ENCODE measurements at regions not wholly inside any gene's neighbourhood (a gene's known extent, or its start where the extent isn't known, plus 50 kb on each side); places are given as distances from the start of the nearest gene placed in this dataset.

DNA sequence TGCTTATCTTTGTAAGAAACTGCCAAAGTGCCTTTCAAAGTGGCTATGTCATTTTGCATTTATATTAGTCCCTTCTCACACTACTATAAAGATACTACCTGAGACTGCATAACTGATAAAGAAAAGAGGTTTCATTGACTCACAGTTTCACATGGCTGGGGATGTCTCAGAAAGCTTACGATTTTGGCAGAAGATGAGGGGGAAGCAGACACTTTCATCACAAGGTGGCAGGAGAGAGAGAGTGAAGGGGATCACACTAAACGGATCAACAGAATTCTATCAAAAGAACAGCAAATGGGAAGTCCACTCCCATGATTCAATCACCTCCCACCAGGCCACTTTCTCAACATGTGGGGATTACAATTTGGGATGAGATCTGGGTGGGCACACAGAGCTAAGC, 1352.0 kb upstream of the B3GALT2 start:
- WGBS (ENCODE audit: insufficient coverage, low coverage, missing lambda C conversion rate): 3% methylated on average over 2 of the region's 2 CpGs
- no peaks in the 10 kb centered on the region for H3K27me3 ChIP-seq (ENCODE audit: control insufficient read depth in 2 of 2, insufficient read depth in 2 of 2, low read length in 2 of 2)
- no peak overlapping the region for H3K4me3 ChIP-seq
- H3K79me2 ChIP-seq (ENCODE audit: control insufficient read depth, insufficient read depth, low read length): no peaks in the 10 kb centered on the region
- H3K4me1 ChIP-seq (replicated peaks in 1 of 2; ENCODE audit: control insufficient read depth in 2 of 2, insufficient read depth in 2 of 2, low read length in 2 of 2): no peaks in the 10 kb centered on the region
- H3K9me1 ChIP-seq (ENCODE audit: control insufficient read depth, insufficient read depth, low read length): no peaks in the 10 kb centered on the region
- TF ChIP-seq RAD21 (CRISPR knock-in tag; conservative IDR thresholded peaks at IDR 0.05 in 1 of 2, IDR thresholded peaks at IDR 0.05 in 1 of 2) (peak in 1 of 2 experiments; percentile 34; a peak in 2 of 4 replicates), ESRRB (CRISPR knock-in tag; IDR thresholded peaks at IDR 0.05; ENCODE audit: borderline replicate concordance) (no peak), FOXP1 (CRISPR knock-in tag; IDR thresholded peaks at IDR 0.05) (no peak), HDAC2 (IDR thresholded peaks at IDR 0.05) (no peak), ATF7 (IDR thresholded peaks at IDR 0.05) (no peak), ZNF146 (CRISPR knock-in tag; IDR thresholded peaks at IDR 0.05; ENCODE audit: unreplicated experiment) (no peak)
- TF ChIP-seq, protein P1, sequence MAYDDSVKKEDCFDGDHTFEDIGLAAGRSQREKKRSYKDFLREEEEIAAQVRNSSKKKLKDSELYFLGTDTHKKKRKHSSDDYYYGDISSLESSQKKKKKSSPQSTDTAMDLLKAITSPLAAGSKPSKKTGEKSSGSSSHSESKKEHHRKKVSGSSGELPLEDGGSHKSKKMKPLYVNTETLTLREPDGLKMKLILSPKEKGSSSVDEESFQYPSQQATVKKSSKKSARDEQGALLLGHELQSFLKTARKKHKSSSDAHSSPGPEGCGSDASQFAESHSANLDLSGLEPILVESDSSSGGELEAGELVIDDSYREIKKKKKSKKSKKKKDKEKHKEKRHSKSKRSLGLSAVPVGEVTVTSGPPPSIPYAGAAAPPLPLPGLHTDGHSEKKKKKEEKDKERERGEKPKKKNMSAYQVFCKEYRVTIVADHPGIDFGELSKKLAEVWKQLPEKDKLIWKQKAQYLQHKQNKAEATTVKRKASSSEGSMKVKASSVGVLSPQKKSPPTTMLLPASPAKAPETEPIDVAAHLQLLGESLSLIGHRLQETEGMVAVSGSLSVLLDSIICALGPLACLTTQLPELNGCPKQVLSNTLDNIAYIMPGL (CRISPR knock-in tag; IDR thresholded peaks at IDR 0.05): no peak
- TF ChIP-seq, protein P2, sequence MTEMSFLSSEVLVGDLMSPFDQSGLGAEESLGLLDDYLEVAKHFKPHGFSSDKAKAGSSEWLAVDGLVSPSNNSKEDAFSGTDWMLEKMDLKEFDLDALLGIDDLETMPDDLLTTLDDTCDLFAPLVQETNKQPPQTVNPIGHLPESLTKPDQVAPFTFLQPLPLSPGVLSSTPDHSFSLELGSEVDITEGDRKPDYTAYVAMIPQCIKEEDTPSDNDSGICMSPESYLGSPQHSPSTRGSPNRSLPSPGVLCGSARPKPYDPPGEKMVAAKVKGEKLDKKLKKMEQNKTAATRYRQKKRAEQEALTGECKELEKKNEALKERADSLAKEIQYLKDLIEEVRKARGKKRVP (CRISPR knock-in tag; IDR thresholded peaks at IDR 0.05): no peak
- H4K20me1 ChIP-seq (replicated peaks; ENCODE audit: control insufficient read depth, insufficient read depth, low read length): no peaks in the 10 kb centered on the region
- CTCF ChIA-PET (ENCODE audit: low intra/inter-chr PET ratio): no interaction called here
- H3K36me3 ChIP-seq (ENCODE audit: control insufficient read depth, insufficient read depth, low read length): no peaks in the 10 kb centered on the region
- H3K4me2 ChIP-seq (ENCODE audit: insufficient read depth, low read length): no peak overlapping the region
- no peak overlapping the region for H3K27ac ChIP-seq (ENCODE audit: extremely low read depth, low read depth, low read length)
- H3K9me3 ChIP-seq (replicated peaks; ENCODE audit: control insufficient read depth, insufficient read depth, low read depth, low read length): peaks cover 3% of the 10 kb centered on the region
- H2AFZ ChIP-seq (ENCODE audit: low read depth, low read length): no peak overlapping the region
- DNase-seq (ENCODE audit: extremely low read depth in 1 of 4, low spot score in 3 of 4) (no peak), ATAC-seq (no peak), FAIRE-seq (no peak)
- H3K9ac ChIP-seq (ENCODE audit: insufficient read depth in 1 of 2, low read depth in 2 of 2, low read length in 2 of 2): no peak overlapping the region
- POLR2A ChIA-PET: no interaction called here
- BruUV-seq (replicated peaks): no TSS peak
- in situ Hi-C loops (cut with MboI): no loop called here
- intact Hi-C loops (cut with micrococcal nuclease): no loop called here

Measured in K562 (cell line).